NOMO-1 treated with dmso at 0.1 percent for 144 hours (cell line): ENCODE measurements at regions not wholly inside any gene's neighbourhood (a gene's known extent, or its start where the extent isn't known, plus 50 kb on each side); places are given as distances from the start of the nearest gene placed in this dataset.
"Not testable (repeated sequence)": the region's sequence is repeated elsewhere in the genome, so short reads cannot be mapped to it uniquely, and the experiment has no call there.

Experiments used
- DNase-seq: peaks from one replicate; lab custom pipeline; 2025; ENCODE audit not compliant: unreplicated experiment; lab: John Stamatoyannopoulos, UW

GRCh38 chr1:65581119-65581518 is 160.7 kb downstream of the LEPR start:
- no peak for DNase-seq

- no peak for DNase-seq
Measured at GRCh38 chr1:65584399-65584798, 163.9 kb downstream of the LEPR start.

- DNase-seq: no peak
Measured at GRCh38 chr1:65590279-65590678, 169.8 kb downstream of the LEPR start.

GRCh38 chr1:65593516-65593915 is 173.0 kb downstream of the LEPR start:
- no peak for DNase-seq

GRCh38 chr1:65595724-65596123 is 175.3 kb downstream of the LEPR start:
- no peak for DNase-seq

GRCh38 chr1:65596768-65597167 is 176.3 kb downstream of the LEPR start:
- DNase-seq: no peak

GRCh38 chr1:65605621-65606020 is 185.2 kb downstream of the LEPR start:
- no peak for DNase-seq

- no peak for DNase-seq
Measured at GRCh38 chr1:65606426-65606825, 186.0 kb downstream of the LEPR start.

- DNase-seq: no peak
Measured at GRCh38 chr1:65613884-65614283, 178.8 kb upstream of the PDE4B start.

GRCh38 chr1:65615859-65616258 is 176.8 kb upstream of the PDE4B start:
- DNase-seq: no peak

GRCh38 chr1:65621721-65622120 is 171.0 kb upstream of the PDE4B start:
- not testable (repeated sequence) for DNase-seq

GRCh38 chr1:65623895-65624294 is 168.8 kb upstream of the PDE4B start:
- no peak for DNase-seq

- no peak for DNase-seq
Measured at GRCh38 chr1:65625528-65625927, 167.2 kb upstream of the PDE4B start.

- no peak for DNase-seq
Measured at GRCh38 chr1:65626003-65626402, 166.7 kb upstream of the PDE4B start.

GRCh38 chr1:65629788-65630187 is 162.9 kb upstream of the PDE4B start:
- no peak for DNase-seq

GRCh38 chr1:65630855-65631254 is 161.8 kb upstream of the PDE4B start:
- no peak for DNase-seq

GRCh38 chr1:65632235-65632634 is 160.5 kb upstream of the PDE4B start:
- DNase-seq: no peak

GRCh38 chr1:65640046-65640445 is 152.6 kb upstream of the PDE4B start:
- DNase-seq: no peak

GRCh38 chr1:65649185-65649584 is 143.5 kb upstream of the PDE4B start:
- DNase-seq: not testable (repeated sequence)

- DNase-seq: no peak
Measured at GRCh38 chr1:65650682-65651081, 142.0 kb upstream of the PDE4B start.

GRCh38 chr1:65654526-65654925 is 138.2 kb upstream of the PDE4B start:
- not testable (repeated sequence) for DNase-seq

GRCh38 chr1:65657609-65658008 is 135.1 kb upstream of the PDE4B start:
- not testable (repeated sequence) for DNase-seq

- no peak for DNase-seq
Measured at GRCh38 chr1:65658122-65658521, 134.6 kb upstream of the PDE4B start.

GRCh38 chr1:65668368-65668767 is 124.3 kb upstream of the PDE4B start:
- no peak for DNase-seq
